OCI-LY7 (cell line): ENCODE measurements at regions not wholly inside any gene's neighbourhood (a gene's known extent, or its start where the extent isn't known, plus 50 kb on each side); places are given as distances from the start of the nearest gene placed in this dataset.

Experiments used
- BruUV-seq: library from RNA; stranded (reverse); fragments of 400-500 nt; replicated peaks from 2 replicates; lab custom pipeline; 2021; lab: Mats Ljungman, UMichigan
- CTCF ChIA-PET: fragments of 300-600 bp; sonication (Branson Sonifier 250); formaldehyde crosslinking; loops from one replicate; lab custom pipeline; 2022; ENCODE audit warnings: antibody characterized with exemption; ENCODE audit not compliant: unreplicated experiment; lab: Charles Lee
- POLR2A ChIA-PET: fragments of 300-600 bp; sonication (Branson Sonifier 250); formaldehyde crosslinking; loops from one replicate; lab custom pipeline; 2022; ENCODE audit warnings: antibody characterized with exemption; lab: Charles Lee
- DNase-seq: peaks from one replicate; pipeline ENCODE4 v3.0.0-alpha.2; 2015; ENCODE audit warnings: low spot score
- H2AFZ ChIP-seq: fragments of 200-600 bp; sonication (generic), shearing (Covaris generic); 2 replicates; pipeline ENCODE4 v1.6.1; 2014; ENCODE audit warnings: mild to moderate bottlenecking, antibody characterized with exemption, low read length, moderate library complexity
- H3K27ac ChIP-seq: fragments of 200-600 bp; sonication (generic); 2 replicates; pipeline ENCODE4 v1.5.1; 2014; ENCODE audit warnings: mixed run types, low read depth, mild to moderate bottlenecking, moderate library complexity, low read length, inconsistent platforms; ENCODE audit not compliant: poor library complexity, severe bottlenecking
- H3K36me3 ChIP-seq: fragments of 200-600 bp; sonication (generic); 2 replicates; pipeline ENCODE4 v1.6.1; 2014; ENCODE audit warnings: mild to moderate bottlenecking, antibody characterized with exemption, low read length, moderate library complexity, mixed read lengths; ENCODE audit not compliant: insufficient read depth
- H3K4me1 ChIP-seq: fragments of 200-600 bp; sonication (generic); 2 replicates; pipeline ENCODE4 v1.5.1; 2014; ENCODE audit warnings: mild to moderate bottlenecking, low read length; ENCODE audit not compliant: insufficient read depth, poor library complexity, severe bottlenecking
- H3K4me2 ChIP-seq: fragments of 200-600 bp; sonication (generic); 2 replicates; pipeline ENCODE4 v1.6.1; 2014; ENCODE audit warnings: mild to moderate bottlenecking, low read length
- H3K4me3 ChIP-seq: fragments of 200-600 bp; sonication (generic); 2 replicates; pipeline ENCODE4 v1.5.1; 2014; ENCODE audit warnings: mild to moderate bottlenecking, low read depth, low read length; ENCODE audit not compliant: poor library complexity, severe bottlenecking
- H3K79me2 ChIP-seq: fragments of 200-600 bp; sonication (generic); 2 replicates; pipeline ENCODE4 v1.6.1; 2016; ENCODE audit warnings: low read depth, mild to moderate bottlenecking, low read length, moderate library complexity, mixed read lengths; ENCODE audit not compliant: insufficient read depth
- H3K9me2 ChIP-seq: fragments of 200-600 bp; sonication (generic); 2 replicates; pipeline ENCODE4 v1.6.1; 2016; ENCODE audit warnings: mild to moderate bottlenecking, low read length, mixed read lengths; ENCODE audit not compliant: insufficient read depth
- H3K9me3 ChIP-seq: fragments of 200-600 bp; sonication (generic); 2 replicates; pipeline ENCODE4 v1.6.1; 2014; ENCODE audit warnings: mild to moderate bottlenecking, mixed run types, low read length, mixed read lengths
- H4K20me1 ChIP-seq: fragments of 200-600 bp; sonication (generic); 2 replicates; pipeline ENCODE4 v1.6.1; 2014; ENCODE audit warnings: mild to moderate bottlenecking, antibody characterized with exemption, low read length, moderate library complexity, mixed read lengths; ENCODE audit not compliant: insufficient read depth
- CTCF ChIP-seq: fragments of 200-600 bp; sonication (generic); conservative IDR thresholded peaks from 2 replicates; pipeline ENCODE4 v1.5.1; 2014; ENCODE audit warnings: mild to moderate bottlenecking, antibody characterized with exemption, low read length, moderate library complexity, mixed read lengths
- EZH2phosphoT487 ChIP-seq: fragments of 200-600 bp; sonication (generic); IDR thresholded peaks from 2 replicates; pipeline ENCODE4 v1.6.1; 2018; ENCODE audit warnings: low read depth, borderline replicate concordance, mild to moderate bottlenecking, mixed run types, antibody characterized with exemption, low read length, moderate library complexity, mixed read lengths
- intact Hi-C: fragments of 100-400 bp; cut with micrococcal nuclease; formaldehyde crosslinking; loops from one replicate; pipeline ENCODE4 v1.10.0; 2022; ENCODE audit not compliant: unreplicated experiment

DNA sequence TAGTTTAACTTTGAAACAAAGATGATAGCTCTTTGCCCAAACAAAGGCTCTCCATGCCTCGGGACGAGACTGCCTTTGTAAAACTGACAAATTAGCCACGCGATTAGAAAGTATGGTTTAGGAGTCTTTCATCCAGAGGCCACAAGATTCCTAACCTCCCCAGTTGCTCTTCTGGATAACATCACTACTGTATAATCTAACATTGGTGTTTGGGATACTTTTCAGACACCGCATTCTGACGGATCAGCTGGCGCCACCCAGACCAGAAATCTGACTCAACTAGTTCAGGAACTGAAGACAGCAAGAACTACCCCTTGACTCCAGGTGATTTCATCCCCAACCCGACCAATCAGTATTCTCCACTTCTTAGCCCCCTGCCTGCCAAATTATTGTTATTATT, 98.1 kb upstream of the TEX13D start:
- H3K4me1 ChIP-seq = no peaks in the 10 kb centered on the region
- H3K79me2 ChIP-seq = no peaks in the 10 kb centered on the region
- ChIA-PET POLR2A (interaction anchor here (0.6 kb wide), 1 partner anchor 1842 kb away, joined by 4 read pairs; no protein-coding TSS in a partner anchor), CTCF (no interaction called here)
- H3K4me3 ChIP-seq = no peak overlapping the region
- BruUV-seq = no TSS peak
- H3K4me2 ChIP-seq = no peak overlapping the region
- no peaks in the 10 kb centered on the region for H3K9me2 ChIP-seq
- H3K27ac ChIP-seq = no peak overlapping the region
- no peak for DNase-seq
- TF ChIP-seq EZH2phosphoT487 (no peak), CTCF (no peak)
- intact Hi-C loops = no loop called here
- no peak overlapping the region for H2AFZ ChIP-seq
- H4K20me1 ChIP-seq = no peaks in the 10 kb centered on the region
- H3K36me3 ChIP-seq = no peaks in the 10 kb centered on the region
- H3K9me3 ChIP-seq = no peaks in the 10 kb centered on the region

DNA sequence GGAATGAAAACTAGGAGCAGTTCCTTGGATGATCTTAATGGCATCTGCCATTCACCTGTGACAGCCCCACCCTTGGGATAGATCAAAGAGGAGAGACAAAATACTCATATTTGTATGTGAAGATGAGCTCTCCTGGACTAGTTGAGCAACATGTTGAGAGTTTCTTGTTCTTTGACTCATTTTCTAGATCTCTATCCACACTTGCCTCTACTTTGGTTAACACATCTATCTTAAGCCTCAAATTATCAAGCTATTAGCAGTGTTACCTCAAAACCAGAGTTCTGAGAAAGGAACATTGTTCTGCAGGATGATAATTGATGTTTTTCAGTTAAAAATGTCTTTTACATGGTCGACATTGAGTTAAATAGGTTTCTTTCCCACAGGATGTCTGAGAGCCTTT, 94.2 kb upstream of the TEX13D start:
- no TSS peak for BruUV-seq
- intact Hi-C loops = no loop called here

More for the DNA sequence above, 94.2 kb upstream of the TEX13D start:
- ChIA-PET POLR2A (no interaction called here), CTCF (no interaction called here)
- H3K36me3 ChIP-seq = no peaks in the 10 kb centered on the region
- no peak overlapping the region for H3K4me3 ChIP-seq
- H3K27ac ChIP-seq = no peak overlapping the region
- no peaks in the 10 kb centered on the region for H3K9me2 ChIP-seq
- TF ChIP-seq EZH2phosphoT487 = no peak
- TF ChIP-seq CTCF = no peak
- no peak overlapping the region for H2AFZ ChIP-seq
- H4K20me1 ChIP-seq = no peaks in the 10 kb centered on the region
- H3K79me2 ChIP-seq = no peaks in the 10 kb centered on the region
- DNase-seq = no peak
- no peaks in the 10 kb centered on the region for H3K4me1 ChIP-seq
- H3K4me2 ChIP-seq = no peak overlapping the region
- no peaks in the 10 kb centered on the region for H3K9me3 ChIP-seq
